Smooth muscle cell (in vitro differentiated cells): ENCODE measurements at regions not wholly inside any gene's neighbourhood (a gene's known extent, or its start where the extent isn't known, plus 50 kb on each side); places are given as distances from the start of the nearest gene placed in this dataset.

ENCODE experiments used
- DNase-seq: peaks from one replicate; lab custom pipeline; 2025; ENCODE audit not compliant: unreplicated experiment; lab: John Stamatoyannopoulos, UW
- H2AFZ ChIP-seq: fragments of 200-600 bp; sonication (generic); 2 replicates; pipeline ENCODE4 v1.6.0; 2016; ENCODE audit warnings: antibody characterized with exemption, low read depth, mild to moderate bottlenecking
- H3F3A ChIP-seq: fragments of 200-600 bp; sonication (generic); 2 replicates; pipeline ENCODE4 v1.6.0; 2017; ENCODE audit warnings: antibody characterized with exemption, low read depth
- H3K27ac ChIP-seq: fragments of 200-600 bp; sonication (generic); 2 replicates; pipeline ENCODE4 v1.5.1; 2016; ENCODE audit warnings: low read depth, mild to moderate bottlenecking
- H3K27me3 ChIP-seq: fragments of 200-600 bp; sonication (generic); 2 replicates; pipeline ENCODE4 v1.6.1; 2016; ENCODE audit warnings: low read depth, mild to moderate bottlenecking
- H3K36me3 ChIP-seq: fragments of 200-600 bp; sonication (generic); 2 replicates; pipeline ENCODE4 v1.5.1; 2016; ENCODE audit warnings: low read depth
- H3K4me1 ChIP-seq: fragments of 200-600 bp; sonication (generic); 2 replicates; pipeline ENCODE4 v1.5.1; 2016; ENCODE audit warnings: low read depth
- H3K4me2 ChIP-seq: fragments of 200-600 bp; sonication (generic); 2 replicates; pipeline ENCODE4 v1.6.0; 2016; ENCODE audit warnings: mild to moderate bottlenecking
- H3K4me3 ChIP-seq: fragments of 200-600 bp; sonication (generic); 2 replicates; pipeline ENCODE4 v1.5.1; 2016; ENCODE audit warnings: mild to moderate bottlenecking
- H3K79me2 ChIP-seq: fragments of 200-600 bp; sonication (generic); 2 replicates; pipeline ENCODE4 v1.6.0; 2016; ENCODE audit warnings: low read depth, mild to moderate bottlenecking
- H3K9ac ChIP-seq: fragments of 200-600 bp; sonication (generic); 2 replicates; pipeline ENCODE4 v1.6.0; 2016; ENCODE audit warnings: low read depth
- H3K9me3 ChIP-seq: fragments of 200-600 bp; sonication (generic); replicated peaks from 2 replicates; pipeline ENCODE4 v1.5.1; 2016; ENCODE audit warnings: low read depth
- H4K20me1 ChIP-seq: fragments of 200-600 bp; sonication (generic); 2 replicates; pipeline ENCODE4 v1.6.0; 2016; ENCODE audit warnings: low read depth
- CTCF ChIP-seq: fragments of 200-600 bp; sonication (generic); IDR thresholded peaks from 2 replicates; pipeline ENCODE4 v1.5.1; 2017; ENCODE audit warnings: borderline replicate concordance, mild to moderate bottlenecking, antibody characterized with exemption; ENCODE audit not compliant: insufficient read depth, poor library complexity, severe bottlenecking
- WGBS: methylation state at CpG from one replicate; pipeline ENCODE4 v1.1.7; 2016; ENCODE audit warnings: low lambda C conversion rate; 5-methylcytosine and 5-hydroxymethylcytosine counted together

DNA sequence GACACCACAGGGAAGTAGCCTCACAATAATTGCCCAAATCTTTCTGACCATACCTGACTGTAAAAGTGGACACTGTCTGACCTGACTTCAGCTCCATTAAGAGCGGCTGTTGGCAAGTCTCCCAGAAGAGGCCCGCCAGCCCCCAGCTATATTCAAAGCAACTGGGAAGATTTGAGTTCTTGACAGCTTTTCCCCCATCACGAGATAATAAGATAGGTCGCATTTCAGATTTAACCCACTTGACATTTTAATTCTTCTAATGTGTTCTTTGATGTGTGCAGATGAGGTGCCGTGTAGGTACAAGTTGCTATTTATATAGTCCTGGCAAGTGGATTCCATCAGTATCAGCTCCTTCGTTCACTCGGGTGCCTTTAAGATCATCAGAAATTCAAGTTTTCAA, 345.7 kb downstream of the DRD1 start:
- no peaks in the 10 kb centered on the region for H3K4me1 ChIP-seq
- no peaks in the 10 kb centered on the region for H3K79me2 ChIP-seq
- 93% methylated on average over 7 of the region's 7 CpGs for WGBS
- H3K4me3 ChIP-seq, result no peak overlapping the region
- no peak overlapping the region for H3K9ac ChIP-seq
- H4K20me1 ChIP-seq, result no peaks in the 10 kb centered on the region
- no peaks in the 10 kb centered on the region for H3K36me3 ChIP-seq
- peaks cover 3% of the 10 kb centered on the region for H3K27me3 ChIP-seq
- no peak overlapping the region for H3K4me2 ChIP-seq
- TF ChIP-seq CTCF, result no peak
- DNase-seq, result no peak
- no peaks in the 10 kb centered on the region for H3F3A ChIP-seq
- H2AFZ ChIP-seq, result no peak overlapping the region
- no peak overlapping the region for H3K27ac ChIP-seq
- H3K9me3 ChIP-seq, result no peaks in the 10 kb centered on the region

DNA sequence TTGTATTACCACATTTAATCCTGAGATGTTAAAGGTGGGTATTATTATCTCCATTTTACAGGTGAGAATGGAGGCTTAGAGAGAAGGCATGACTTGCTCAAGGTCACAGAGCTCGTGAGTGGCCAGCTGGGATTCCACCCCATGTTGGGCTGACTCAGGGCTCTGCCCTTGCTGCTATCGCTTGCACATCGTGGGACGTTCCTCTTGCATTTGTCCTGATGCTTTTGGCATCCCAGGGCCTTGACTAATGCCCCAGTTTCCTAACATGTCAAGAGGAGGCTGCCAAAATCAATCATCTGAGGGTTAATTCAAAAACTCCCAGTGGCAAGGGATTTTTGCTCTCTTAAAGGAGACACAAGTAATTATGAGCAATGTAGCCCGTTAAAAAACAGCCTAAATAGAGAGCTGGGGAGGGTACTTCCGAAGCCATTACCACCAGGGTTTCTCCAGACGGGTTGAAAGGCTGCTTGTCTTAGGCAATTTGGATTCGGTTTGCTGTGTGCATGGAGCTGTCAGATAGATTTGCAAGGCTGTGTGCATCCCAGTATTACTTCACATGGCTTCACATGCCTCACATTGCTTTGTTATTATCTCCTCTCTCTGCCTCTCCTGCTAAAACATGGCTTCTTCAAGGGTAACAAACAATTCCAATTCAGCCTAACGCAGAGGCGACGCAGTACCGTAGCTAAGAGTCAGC, 347.4 kb downstream of the DRD1 start:
- no peak overlapping the region for H3K27ac ChIP-seq
- no peak overlapping the region for H3K4me3 ChIP-seq
- H3F3A ChIP-seq, result no peaks in the 10 kb centered on the region
- no peaks in the 10 kb centered on the region for H3K9me3 ChIP-seq
- H3K4me2 ChIP-seq, result no peak overlapping the region
- H3K4me1 ChIP-seq, result no peaks in the 10 kb centered on the region
- no peak overlapping the region for H2AFZ ChIP-seq
- peaks cover 3% of the 10 kb centered on the region for H3K27me3 ChIP-seq
- H4K20me1 ChIP-seq, result no peaks in the 10 kb centered on the region
- no peak for TF ChIP-seq CTCF
- no peaks in the 10 kb centered on the region for H3K79me2 ChIP-seq
- WGBS, result 92% methylated on average over 12 of the region's 12 CpGs
- H3K36me3 ChIP-seq, result no peaks in the 10 kb centered on the region
- DNase-seq, result no peak
- H3K9ac ChIP-seq, result no peak overlapping the region

DNA sequence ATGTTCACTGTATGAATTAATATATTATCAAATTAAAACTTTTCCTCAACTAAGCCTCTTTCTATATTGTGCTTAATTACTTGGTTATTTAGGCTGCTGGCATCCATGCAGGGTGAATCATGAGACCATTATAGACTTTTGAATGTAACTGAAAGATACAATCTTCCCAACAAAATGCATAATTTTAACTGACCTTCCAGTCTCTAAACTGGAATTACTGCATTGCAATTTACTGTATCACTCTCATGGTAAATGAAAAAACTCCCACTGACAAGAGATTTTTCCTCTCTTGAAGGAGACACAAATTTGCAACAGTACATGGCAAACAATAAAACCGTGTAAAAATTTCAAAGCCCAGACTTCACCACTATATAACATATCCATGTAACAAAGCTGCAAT, 349.5 kb downstream of the DRD1 start:
- Histone ChIP-seq H3K27me3 (peaks cover 3% of the 10 kb centered on the region), H3K36me3 (no peaks in the 10 kb centered on the region), H3F3A (no peaks in the 10 kb centered on the region), H3K4me1 (no peaks in the 10 kb centered on the region), H3K27ac (peak overlapping the region; percentile 17), H2AFZ (no peak overlapping the region), H4K20me1 (no peaks in the 10 kb centered on the region), H3K79me2 (no peaks in the 10 kb centered on the region), H3K9ac (no peak overlapping the region), H3K4me3 (no peak overlapping the region), H3K9me3 (no peaks in the 10 kb centered on the region), H3K4me2 (no peak overlapping the region)
- no peak for TF ChIP-seq CTCF
- WGBS, result 83% methylated on average over 1 of the region's 1 CpG
- no peak for DNase-seq

DNA sequence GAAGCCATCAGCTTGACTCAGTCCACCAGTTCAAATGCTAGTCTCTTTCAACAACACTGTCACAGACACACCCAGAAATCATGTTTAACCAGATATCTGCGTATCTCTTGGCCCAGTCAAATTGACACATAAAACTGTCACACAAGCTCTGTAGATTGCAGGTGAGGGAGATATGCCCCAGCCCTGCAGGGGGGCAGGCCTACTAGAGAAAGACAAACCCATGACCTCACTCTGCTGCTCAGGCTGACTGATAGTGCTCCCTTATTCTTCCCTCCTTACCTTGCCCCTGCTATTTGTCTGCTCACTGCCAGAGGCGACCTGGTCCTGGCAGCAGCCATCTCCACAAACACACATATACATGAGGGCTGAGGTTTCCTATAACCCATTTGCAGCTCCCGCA, 351.3 kb downstream of the DRD1 start:
- DNase-seq, result no peak
- peaks cover 3% of the 10 kb centered on the region for H3K27me3 ChIP-seq
- TF ChIP-seq CTCF, result no peak
- 59% methylated on average over 3 of the region's 3 CpGs for WGBS
- no peak overlapping the region for H3K9ac ChIP-seq
- no peak overlapping the region for H3K4me2 ChIP-seq
- H4K20me1 ChIP-seq, result no peaks in the 10 kb centered on the region
- no peak overlapping the region for H2AFZ ChIP-seq
- H3K27ac ChIP-seq, result no peak overlapping the region
- no peaks in the 10 kb centered on the region for H3K9me3 ChIP-seq
- no peaks in the 10 kb centered on the region for H3K36me3 ChIP-seq
- no peaks in the 10 kb centered on the region for H3K4me1 ChIP-seq
- no peak overlapping the region for H3K4me3 ChIP-seq
- no peaks in the 10 kb centered on the region for H3K79me2 ChIP-seq
- no peaks in the 10 kb centered on the region for H3F3A ChIP-seq
